ENCODE measurements at regions not wholly inside any gene's neighbourhood (a gene's known extent, or its start where the extent isn't known, plus 50 kb on each side); places are given as distances from the start of the nearest gene placed in this dataset.

DNA sequence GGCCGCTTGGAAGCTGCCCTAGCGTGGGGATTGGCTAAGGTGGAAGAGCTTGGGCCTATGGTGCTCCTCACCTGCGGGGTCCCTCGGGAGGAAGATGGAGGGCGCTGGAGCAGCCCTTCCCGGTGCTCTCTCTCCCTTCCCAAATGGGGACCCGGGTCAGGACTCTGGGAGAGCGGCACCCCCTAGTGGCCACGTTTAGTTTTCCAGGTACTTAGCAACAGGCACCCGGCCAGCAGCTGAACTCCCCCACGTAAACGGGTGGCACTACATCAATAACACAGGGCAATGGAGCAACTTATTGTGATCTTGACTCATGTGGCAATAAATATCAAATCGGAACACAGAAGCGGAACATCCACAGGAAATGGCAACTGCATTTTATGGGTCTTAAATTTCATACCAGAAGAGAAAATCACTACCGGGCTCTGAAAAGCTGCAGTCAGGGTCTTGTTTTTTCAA lies 316.6 kb downstream of the AGTPBP1 start:
- TF ChIP-seq NFIC (IDR thresholded peaks at IDR 0.05) = peak; percentile 11; the same call in 1 of the 2 replicates
- TF ChIP-seq RAD21 (IDR thresholded peaks at IDR 0.05; ENCODE audit: low read depth) = peak; percentile 78
- no peak for TF ChIP-seq FOXM1 (IDR thresholded peaks at IDR 0.05; ENCODE audit: borderline replicate concordance, low read depth)

DNA sequence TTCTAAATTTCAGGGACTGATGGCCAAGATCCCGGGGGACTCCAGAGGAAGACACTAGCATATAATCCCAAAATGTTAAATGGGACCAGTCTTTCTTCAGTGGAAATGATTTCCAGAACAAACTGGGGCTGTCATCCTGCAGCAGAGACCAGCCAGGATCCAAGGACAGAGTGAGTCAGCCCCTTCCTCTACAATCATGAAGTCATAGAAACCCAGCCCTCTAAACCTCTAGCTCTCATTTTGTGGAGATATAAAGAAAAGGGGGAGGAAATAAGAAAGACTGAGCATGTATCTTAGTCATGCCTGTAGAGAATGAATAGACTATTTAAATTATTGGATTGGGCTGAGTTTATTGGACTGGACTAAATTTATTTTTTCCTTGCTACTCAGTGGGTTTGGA lies 318.3 kb downstream of the AGTPBP1 start:
- TF ChIP-seq, protein P1, sequence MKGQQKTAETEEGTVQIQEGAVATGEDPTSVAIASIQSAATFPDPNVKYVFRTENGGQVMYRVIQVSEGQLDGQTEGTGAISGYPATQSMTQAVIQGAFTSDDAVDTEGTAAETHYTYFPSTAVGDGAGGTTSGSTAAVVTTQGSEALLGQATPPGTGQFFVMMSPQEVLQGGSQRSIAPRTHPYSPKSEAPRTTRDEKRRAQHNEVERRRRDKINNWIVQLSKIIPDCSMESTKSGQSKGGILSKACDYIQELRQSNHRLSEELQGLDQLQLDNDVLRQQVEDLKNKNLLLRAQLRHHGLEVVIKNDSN (IDR thresholded peaks at IDR 0.05) = no peak
- TF ChIP-seq CREB1 (IDR thresholded peaks at IDR 0.05; ENCODE audit: low read depth) (no peak), RAD21 (IDR thresholded peaks at IDR 0.05; ENCODE audit: low read depth) (no peak), CEBPB (IDR thresholded peaks at IDR 0.05) (no peak)

DNA sequence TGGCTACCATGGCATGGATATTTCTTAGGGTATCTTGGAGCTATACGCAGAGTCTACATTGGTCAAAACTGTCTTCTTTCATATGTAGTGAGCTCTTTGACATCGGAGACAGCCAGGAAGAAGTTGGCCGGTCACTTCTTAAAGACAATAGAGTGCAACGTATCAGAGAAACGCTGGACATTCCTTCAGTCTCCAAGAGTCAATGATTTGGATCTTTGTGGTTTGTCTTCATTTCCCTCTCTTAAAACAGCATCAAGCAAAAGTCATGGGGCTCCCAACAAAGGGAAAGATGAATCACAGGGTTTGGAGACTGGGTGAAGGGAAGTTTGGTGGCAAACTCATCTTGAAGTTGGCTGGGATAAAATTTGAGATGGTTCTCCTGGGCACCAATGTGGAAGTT lies 320.1 kb downstream of the AGTPBP1 start:
- TF ChIP-seq ZBTB7A (IDR thresholded peaks at IDR 0.05; ENCODE audit: low read depth) (no peak), NFIC (IDR thresholded peaks at IDR 0.05) (no peak), RAD21 (IDR thresholded peaks at IDR 0.05; ENCODE audit: low read depth) (no peak), EP300 (IDR thresholded peaks at IDR 0.05; ENCODE audit: borderline replicate concordance) (no peak)
- TF ChIP-seq, protein P2, sequence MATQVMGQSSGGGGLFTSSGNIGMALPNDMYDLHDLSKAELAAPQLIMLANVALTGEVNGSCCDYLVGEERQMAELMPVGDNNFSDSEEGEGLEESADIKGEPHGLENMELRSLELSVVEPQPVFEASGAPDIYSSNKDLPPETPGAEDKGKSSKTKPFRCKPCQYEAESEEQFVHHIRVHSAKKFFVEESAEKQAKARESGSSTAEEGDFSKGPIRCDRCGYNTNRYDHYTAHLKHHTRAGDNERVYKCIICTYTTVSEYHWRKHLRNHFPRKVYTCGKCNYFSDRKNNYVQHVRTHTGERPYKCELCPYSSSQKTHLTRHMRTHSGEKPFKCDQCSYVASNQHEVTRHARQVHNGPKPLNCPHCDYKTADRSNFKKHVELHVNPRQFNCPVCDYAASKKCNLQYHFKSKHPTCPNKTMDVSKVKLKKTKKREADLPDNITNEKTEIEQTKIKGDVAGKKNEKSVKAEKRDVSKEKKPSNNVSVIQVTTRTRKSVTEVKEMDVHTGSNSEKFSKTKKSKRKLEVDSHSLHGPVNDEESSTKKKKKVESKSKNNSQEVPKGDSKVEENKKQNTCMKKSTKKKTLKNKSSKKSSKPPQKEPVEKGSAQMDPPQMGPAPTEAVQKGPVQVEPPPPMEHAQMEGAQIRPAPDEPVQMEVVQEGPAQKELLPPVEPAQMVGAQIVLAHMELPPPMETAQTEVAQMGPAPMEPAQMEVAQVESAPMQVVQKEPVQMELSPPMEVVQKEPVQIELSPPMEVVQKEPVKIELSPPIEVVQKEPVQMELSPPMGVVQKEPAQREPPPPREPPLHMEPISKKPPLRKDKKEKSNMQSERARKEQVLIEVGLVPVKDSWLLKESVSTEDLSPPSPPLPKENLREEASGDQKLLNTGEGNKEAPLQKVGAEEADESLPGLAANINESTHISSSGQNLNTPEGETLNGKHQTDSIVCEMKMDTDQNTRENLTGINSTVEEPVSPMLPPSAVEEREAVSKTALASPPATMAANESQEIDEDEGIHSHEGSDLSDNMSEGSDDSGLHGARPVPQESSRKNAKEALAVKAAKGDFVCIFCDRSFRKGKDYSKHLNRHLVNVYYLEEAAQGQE (IDR thresholded peaks at IDR 0.05; ENCODE audit: low read depth) = no peak

DNA sequence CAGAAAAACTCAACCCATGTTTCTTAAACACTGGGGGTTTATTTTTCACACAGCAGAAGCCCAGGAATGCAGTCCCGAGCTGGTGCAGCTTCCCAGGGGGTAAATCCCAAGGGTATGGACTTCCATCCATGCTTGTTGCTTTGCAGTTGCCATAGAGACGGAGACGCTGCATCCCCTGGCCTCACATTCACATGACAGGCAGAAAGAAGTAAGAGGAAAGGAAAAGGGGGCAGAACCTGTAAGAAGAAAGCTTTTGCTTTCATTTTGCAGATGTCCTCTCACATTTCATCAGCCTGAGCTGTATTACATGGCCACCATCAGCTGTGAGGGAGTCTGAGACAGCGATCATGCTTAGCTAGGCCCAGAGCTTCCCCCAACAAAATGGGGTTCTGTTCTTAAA lies 321.0 kb downstream of the AGTPBP1 start:
- no peak for TF ChIP-seq NFIC (IDR thresholded peaks at IDR 0.05)
- TF ChIP-seq, protein P3, sequence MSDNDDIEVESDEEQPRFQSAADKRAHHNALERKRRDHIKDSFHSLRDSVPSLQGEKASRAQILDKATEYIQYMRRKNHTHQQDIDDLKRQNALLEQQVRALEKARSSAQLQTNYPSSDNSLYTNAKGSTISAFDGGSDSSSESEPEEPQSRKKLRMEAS (IDR thresholded peaks at IDR 0.05) = no peak
- TF ChIP-seq CREB1 (IDR thresholded peaks at IDR 0.05; ENCODE audit: low read depth) = no peak
- TF ChIP-seq, protein P2 (IDR thresholded peaks at IDR 0.05; ENCODE audit: low read depth) = no peak
- no peak for TF ChIP-seq EGR1 (IDR thresholded peaks at IDR 0.05)
- no peak for TF ChIP-seq FOXM1 (IDR thresholded peaks at IDR 0.05; ENCODE audit: borderline replicate concordance, low read depth)
- no peak for TF ChIP-seq RAD21 (IDR thresholded peaks at IDR 0.05; ENCODE audit: low read depth)
- TF ChIP-seq EP300 (IDR thresholded peaks at IDR 0.05; ENCODE audit: borderline replicate concordance) = no peak
- TF ChIP-seq CEBPB (IDR thresholded peaks at IDR 0.05) = no peak
- no peak for TF ChIP-seq ZBTB7A (IDR thresholded peaks at IDR 0.05; ENCODE audit: low read depth)
- TF ChIP-seq, protein P1 (IDR thresholded peaks at IDR 0.05) = no peak
- TF ChIP-seq TAF1 (IDR thresholded peaks at IDR 0.05; ENCODE audit: low read depth) = no peak
- TF ChIP-seq TEAD4 (IDR thresholded peaks at IDR 0.05) = no peak
- no peak for TF ChIP-seq TCF12 (IDR thresholded peaks at IDR 0.05; ENCODE audit: low read depth)
- no peak for TF ChIP-seq YY1 (IDR thresholded peaks at IDR 0.05; ENCODE audit: low read depth)

DNA sequence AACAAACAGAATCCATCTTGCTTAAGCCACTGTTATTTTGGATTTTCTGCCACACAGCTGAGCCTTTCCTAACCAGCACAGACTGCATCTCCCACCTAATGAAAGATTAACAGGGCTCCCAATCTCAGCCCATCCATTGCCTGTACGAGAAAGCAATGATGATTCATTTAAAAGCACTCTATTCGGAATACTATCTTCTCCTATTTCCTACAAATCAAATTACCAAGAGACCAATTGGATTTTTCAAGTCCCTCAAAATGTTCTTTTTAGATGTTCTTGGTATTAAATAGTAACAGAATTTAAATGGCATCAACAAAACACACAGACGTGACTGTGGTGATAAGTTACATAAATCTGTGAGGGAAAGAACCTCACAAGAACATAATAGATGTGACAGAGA lies 324.1 kb downstream of the AGTPBP1 start:
- TF ChIP-seq CEBPB (IDR thresholded peaks at IDR 0.05) = no peak
- no peak for TF ChIP-seq CREB1 (IDR thresholded peaks at IDR 0.05; ENCODE audit: low read depth)
- TF ChIP-seq, protein P1 (IDR thresholded peaks at IDR 0.05) = no peak
- no peak for TF ChIP-seq FOXM1 (IDR thresholded peaks at IDR 0.05; ENCODE audit: borderline replicate concordance, low read depth)
- TF ChIP-seq EP300 (IDR thresholded peaks at IDR 0.05; ENCODE audit: borderline replicate concordance) = no peak
- no peak for TF ChIP-seq TAF1 (IDR thresholded peaks at IDR 0.05; ENCODE audit: low read depth)
- no peak for TF ChIP-seq TEAD4 (IDR thresholded peaks at IDR 0.05)
- TF ChIP-seq, protein P2 (IDR thresholded peaks at IDR 0.05; ENCODE audit: low read depth) = no peak

All from Ishikawa (cell line).